Calu3 (cell line): ENCODE measurements at regions not wholly inside any gene's neighbourhood (a gene's known extent, or its start where the extent isn't known, plus 50 kb on each side); places are given as distances from the start of the nearest gene placed in this dataset.

Experiments used
- BruUV-seq: library from RNA; stranded (reverse); fragments of 400-500 nt; replicated peaks from 2 replicates; lab custom pipeline; 2021; lab: Mats Ljungman, UMichigan
- CTCF ChIA-PET: fragments of 300-600 bp; sonication (Branson Sonifier 250); formaldehyde crosslinking; loops from one replicate; lab custom pipeline; 2022; ENCODE audit warnings: antibody characterized with exemption; lab: Charles Lee
- DNase-seq: peaks from one replicate; pipeline ENCODE4 v3.0.0; 2022
- H3K27ac Mint-ChIP-seq: one replicate; pipeline ENCODE4 v1.8.0; 2022; ENCODE audit warnings: mixed read lengths; ENCODE audit not compliant: unreplicated experiment
- H3K27me3 Mint-ChIP-seq: one replicate; pipeline ENCODE4 v1.8.0; 2022; ENCODE audit warnings: mixed read lengths; ENCODE audit not compliant: unreplicated experiment
- H3K36me3 Mint-ChIP-seq: one replicate; pipeline ENCODE4 v1.8.0; 2022; ENCODE audit warnings: mild to moderate bottlenecking, moderate library complexity, mixed read lengths; ENCODE audit not compliant: insufficient read depth, unreplicated experiment
- H3K4me1 Mint-ChIP-seq: one replicate; pipeline ENCODE4 v1.8.0; 2022; ENCODE audit warnings: mild to moderate bottlenecking, low read depth, mixed read lengths; ENCODE audit not compliant: unreplicated experiment
- H3K4me3 Mint-ChIP-seq: one replicate; pipeline ENCODE4 v1.8.0; 2022; ENCODE audit warnings: mild to moderate bottlenecking, low read depth, moderate library complexity, mixed read lengths; ENCODE audit not compliant: unreplicated experiment
- H3K9me3 Mint-ChIP-seq: one replicate; pipeline ENCODE4 v1.8.0; 2022; ENCODE audit warnings: low read depth, mixed read lengths; ENCODE audit not compliant: unreplicated experiment
- CTCF ChIP-seq: fragments of 200-600 bp; IDR thresholded peaks from one replicate; pipeline ENCODE4 v1.8.0; 2022; ENCODE audit warnings: antibody characterized with exemption; ENCODE audit not compliant: unreplicated experiment
- intact Hi-C: fragments of 100-400 bp; cut with micrococcal nuclease; formaldehyde crosslinking; loops from one replicate; pipeline ENCODE4 v1.10.0; 2022; ENCODE audit not compliant: unreplicated experiment

- Mint-ChIP-seq H3K36me3 (no peaks in the 10 kb centered on the region), H3K4me3 (no peak overlapping the region), H3K27me3 (no peaks in the 10 kb centered on the region), H3K27ac (no peak overlapping the region), H3K9me3 (peaks cover 9% of the 10 kb centered on the region), H3K4me1 (no peaks in the 10 kb centered on the region)
- no TSS peak for BruUV-seq
- TF ChIP-seq CTCF = no peak
- intact Hi-C loops = no loop called here
- DNase-seq = no peak
- CTCF ChIA-PET = no interaction called here
Observed at GRCh38 chr22:48923165-48923865, 904.4 kb downstream of the BRD1 start.

DNA sequence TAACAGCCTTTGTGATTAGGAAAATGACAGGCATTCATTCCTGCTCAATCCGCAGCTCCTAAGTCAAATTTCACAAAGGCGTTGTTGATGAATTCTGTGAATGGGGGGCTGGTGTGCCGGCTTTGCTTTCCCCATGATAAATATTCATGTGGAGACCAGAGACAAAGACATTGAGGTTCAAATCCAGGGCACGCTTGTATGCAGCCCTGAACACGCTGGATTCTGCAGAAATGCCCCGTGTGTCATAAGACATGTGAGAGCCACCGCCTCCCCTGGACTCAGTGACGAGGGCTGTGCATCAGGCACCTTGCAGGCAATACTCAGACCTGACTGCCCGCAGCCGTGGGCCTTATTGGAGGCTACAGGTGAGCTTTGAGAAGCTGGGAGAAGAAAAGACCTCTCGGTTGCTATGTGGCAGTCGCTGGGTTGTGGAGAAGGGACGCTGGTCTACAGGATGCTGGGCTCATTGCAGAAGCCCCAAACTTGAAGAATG, 906.2 kb downstream of the BRD1 start:
- H3K36me3 Mint-ChIP-seq = no peaks in the 10 kb centered on the region
- CTCF ChIA-PET = no interaction called here
- BruUV-seq = no TSS peak
- no peak overlapping the region for H3K27ac Mint-ChIP-seq
- H3K27me3 Mint-ChIP-seq = no peaks in the 10 kb centered on the region
- no peak for DNase-seq
- H3K4me1 Mint-ChIP-seq = no peaks in the 10 kb centered on the region
- H3K9me3 Mint-ChIP-seq = peaks cover 13% of the 10 kb centered on the region
- TF ChIP-seq CTCF = no peak
- intact Hi-C loops = no loop called here
- no peak overlapping the region for H3K4me3 Mint-ChIP-seq

GRCh38 chr22:48920776-48921241, 906.9 kb downstream of the BRD1 start:
- Mint-ChIP-seq H3K4me3 (no peak overlapping the region), H3K27ac (no peak overlapping the region), H3K36me3 (no peaks in the 10 kb centered on the region), H3K27me3 (no peaks in the 10 kb centered on the region), H3K9me3 (peaks cover 13% of the 10 kb centered on the region), H3K4me1 (no peaks in the 10 kb centered on the region)
- intact Hi-C loops = no loop called here
- no TSS peak for BruUV-seq
- no peak for TF ChIP-seq CTCF
- CTCF ChIA-PET = no interaction called here
- no peak for DNase-seq

DNA sequence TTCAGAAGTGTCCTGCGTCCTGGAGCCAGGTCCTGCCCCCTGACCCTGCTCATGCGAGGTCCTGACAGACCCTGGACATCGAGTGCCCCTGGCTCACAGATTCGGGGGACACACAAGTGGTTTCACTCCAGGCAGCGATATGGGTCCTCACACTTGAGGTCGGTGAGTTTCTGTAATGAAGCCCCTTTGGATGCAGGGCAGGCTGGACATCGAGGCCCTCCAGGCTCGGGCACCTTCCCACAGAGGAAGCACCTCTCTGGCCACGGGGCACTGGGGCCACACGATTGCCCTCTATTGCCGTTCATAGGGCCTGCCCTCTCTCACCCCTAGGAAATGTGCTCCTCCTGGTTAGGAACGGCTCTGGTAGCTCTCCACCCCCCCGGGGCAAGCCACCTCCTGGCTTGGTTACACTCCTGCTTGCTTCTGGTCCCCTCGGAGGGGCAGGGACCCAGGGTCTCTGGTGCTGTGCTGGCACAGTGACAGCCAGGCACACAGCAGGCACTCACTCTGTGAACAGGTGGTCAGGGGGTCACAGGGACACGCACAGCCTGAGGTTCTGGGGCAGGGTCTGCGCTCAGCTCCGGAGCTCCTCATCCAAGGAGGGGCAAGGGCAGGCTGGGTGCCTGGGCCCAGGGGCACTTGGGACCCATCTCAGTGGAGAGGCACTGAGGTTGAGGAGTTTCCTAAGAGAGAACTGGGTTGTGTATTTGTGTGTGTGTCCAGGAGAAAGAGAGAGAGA, 907.7 kb downstream of the BRD1 start:
- Mint-ChIP-seq H3K36me3 (no peaks in the 10 kb centered on the region), H3K27ac (no peak overlapping the region), H3K4me1 (no peaks in the 10 kb centered on the region), H3K4me3 (no peak overlapping the region), H3K27me3 (no peaks in the 10 kb centered on the region), H3K9me3 (peaks cover 10% of the 10 kb centered on the region)
- CTCF ChIA-PET = no interaction called here
- no peak for TF ChIP-seq CTCF
- DNase-seq = no peak
- BruUV-seq = no TSS peak
- intact Hi-C loops = no loop called here
